HG03520 (cell line): ENCODE measurements at regions not wholly inside any gene's neighbourhood (a gene's known extent, or its start where the extent isn't known, plus 50 kb on each side); places are given as distances from the start of the nearest gene placed in this dataset.
"Not testable (repeated sequence)": the region's sequence is repeated elsewhere in the genome, so short reads cannot be mapped to it uniquely, and the experiment has no call there.

Experiments
- ATAC-seq: cut with Tn5 transposase; IDR thresholded peaks from one replicate; pipeline ENCODE4 v1.9.1; 2021; ENCODE audit warnings: mild to moderate bottlenecking, moderate library complexity; ENCODE audit not compliant: unreplicated experiment

- no peak for ATAC-seq
Measured at GRCh38 chr2:149768320-149768799, 180.8 kb upstream of the MMADHC start.

- no peak for ATAC-seq
Measured at GRCh38 chr2:149767516-149767974, 180.0 kb upstream of the MMADHC start.

GRCh38 chr2:149766339-149766738, 178.8 kb upstream of the MMADHC start:
- ATAC-seq = no peak

GRCh38 chr2:149765636-149766035, 178.1 kb upstream of the MMADHC start:
- ATAC-seq = no peak

- no peak for ATAC-seq
Measured at GRCh38 chr2:149765003-149765402, 177.4 kb upstream of the MMADHC start.

- ATAC-seq = no peak
Measured at GRCh38 chr2:149763358-149763757, 175.8 kb upstream of the MMADHC start.

- no peak for ATAC-seq
Measured at GRCh38 chr2:149761611-149762010, 174.0 kb upstream of the MMADHC start.

- ATAC-seq = not testable (repeated sequence)
Measured at GRCh38 chr2:149759382-149759781, 171.8 kb upstream of the MMADHC start.

- not testable (repeated sequence) for ATAC-seq
Measured at GRCh38 chr2:149754722-149755121, 167.1 kb upstream of the MMADHC start.

- no peak for ATAC-seq
Measured at GRCh38 chr2:149747456-149747855, 159.9 kb upstream of the MMADHC start.

- no peak for ATAC-seq
Measured at GRCh38 chr2:149745396-149746230, 158.0 kb upstream of the MMADHC start.

GRCh38 chr2:149744865-149745264, 157.3 kb upstream of the MMADHC start:
- no peak for ATAC-seq

- ATAC-seq = no peak
Measured at GRCh38 chr2:149743842-149744448, 156.4 kb upstream of the MMADHC start.

GRCh38 chr2:149741646-149742045, 154.1 kb upstream of the MMADHC start:
- no peak for ATAC-seq

GRCh38 chr2:149740490-149740889, 152.9 kb upstream of the MMADHC start:
- ATAC-seq = no peak

- ATAC-seq = no peak
Measured at GRCh38 chr2:149739883-149740265, 152.3 kb upstream of the MMADHC start.

- no peak for ATAC-seq
Measured at GRCh38 chr2:149739171-149739882, 151.8 kb upstream of the MMADHC start.

GRCh38 chr2:149738767-149739166, 151.2 kb upstream of the MMADHC start:
- no peak for ATAC-seq

GRCh38 chr2:149737896-149738295, 150.3 kb upstream of the MMADHC start:
- ATAC-seq = no peak

- ATAC-seq = no peak
Measured at GRCh38 chr2:149735237-149735958, 147.8 kb upstream of the MMADHC start.
